ENCODE measurements at regions not wholly inside any gene's neighbourhood (a gene's known extent, or its start where the extent isn't known, plus 50 kb on each side); places are given as distances from the start of the nearest gene placed in this dataset.

DNA sequence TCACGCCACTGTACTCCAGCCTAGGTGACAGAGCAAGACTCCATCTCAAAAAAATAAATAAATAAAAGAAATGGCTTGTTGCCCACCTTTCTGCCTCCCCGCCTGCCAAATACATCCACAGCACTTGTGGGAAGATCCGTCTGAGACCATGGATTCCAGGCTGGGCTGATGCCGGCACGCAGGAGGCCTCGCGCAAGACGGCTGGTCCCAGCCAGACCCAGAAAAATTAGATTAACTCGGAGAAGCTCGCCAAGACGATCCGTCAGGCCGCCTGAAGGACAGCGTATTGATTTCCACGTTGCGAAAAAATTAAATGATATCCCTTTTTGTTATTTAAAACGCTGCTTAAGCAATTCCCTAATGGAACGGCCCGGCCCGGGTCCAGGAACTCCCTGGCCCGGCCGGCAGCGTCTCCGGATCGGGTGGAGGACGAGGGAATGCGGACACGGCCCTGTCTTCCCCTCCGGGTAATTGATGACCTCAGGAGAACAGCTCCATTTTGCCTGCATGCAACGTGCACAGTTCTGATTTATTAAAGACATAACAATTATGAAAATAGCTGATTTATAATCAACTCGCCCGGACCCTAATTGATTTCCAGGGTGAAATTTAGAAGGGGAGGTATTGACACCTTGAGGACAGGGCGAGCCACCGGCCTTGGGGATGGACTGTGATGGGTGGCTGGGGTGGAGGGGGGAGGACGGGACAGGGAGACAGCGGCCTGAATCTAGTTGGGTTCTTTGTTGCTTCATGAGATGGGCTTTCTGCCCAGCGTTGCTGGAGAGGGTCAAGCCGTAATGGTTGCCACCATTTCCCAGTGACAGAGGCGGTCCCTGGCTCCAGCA is 52.1 kb downstream of the ZNRF4 start:
- H3K4me2 ChIP-seq (ENCODE audit: insufficient read depth, low read length) = no peak overlapping the region
- TF ChIP-seq CTCF (IDR thresholded peaks at IDR 0.05; ENCODE audit: extremely low read depth, low read depth, low read length) = no peak
- H2AFZ ChIP-seq (ENCODE audit: low read length) = no peak overlapping the region
- H3K27me3 ChIP-seq (ENCODE audit: insufficient read depth, low read length) = no peaks in the 10 kb centered on the region
- no peak overlapping the region for H3K27ac ChIP-seq (ENCODE audit: low read depth, low read length)
- H3K4me1 ChIP-seq (ENCODE audit: insufficient read depth, low read length) = no peaks in the 10 kb centered on the region
- H3K4me3 ChIP-seq (ENCODE audit: insufficient read depth, low read length) = no peak overlapping the region
- no peaks in the 10 kb centered on the region for H4K20me1 ChIP-seq (ENCODE audit: insufficient read depth, low read length)
- H3K36me3 ChIP-seq (ENCODE audit: insufficient read depth, low read length) = no peaks in the 10 kb centered on the region
- DNase-seq (ENCODE audit: insufficient read length, low spot score, missing footprints) = peak; percentile 39
- H3K79me2 ChIP-seq (ENCODE audit: insufficient read depth, low read length) = no peaks in the 10 kb centered on the region
- H3K9me3 ChIP-seq (ENCODE audit: low read depth, low read length) = no peaks in the 10 kb centered on the region

Data from osteoblast (primary cell).